ENCODE measurements at regions not wholly inside any gene's neighbourhood (a gene's known extent, or its start where the extent isn't known, plus 50 kb on each side); places are given as distances from the start of the nearest gene placed in this dataset.
"Not testable (repeated sequence)": the region's sequence is repeated elsewhere in the genome, so short reads cannot be mapped to it uniquely, and the experiment has no call there.

GRCh38 chr5:38793099-38793498, 52.7 kb upstream of the OSMR start:
- no peak for DNase-seq

GRCh38 chr5:38794037-38794436, 51.8 kb upstream of the OSMR start:
- not testable (repeated sequence) for DNase-seq

GRCh38 chr5:38794986-38795385, 50.8 kb upstream of the OSMR start:
- no peak for DNase-seq

- DNase-seq, result no peak
These were observed 49.6 kb upstream of the OSMR start for GRCh38 chr5:38795986-38796741.

All from NCI-H82 (cell line).